ENCODE measurements at regions not wholly inside any gene's neighbourhood (a gene's known extent, or its start where the extent isn't known, plus 50 kb on each side); places are given as distances from the start of the nearest gene placed in this dataset.

GRCh38 chr2:56132138-56132537 lies 51.7 kb upstream of the CCDC85A start:
- FAIRE-seq (no peak), DNase-seq (ENCODE audit: low read depth, low spot score) (no peak), ATAC-seq (peak; percentile 47; the same call in 1 of the 3 replicates)
- no peaks in the 10 kb centered on the region for H3K4me1 ChIP-seq (ENCODE audit: control insufficient read depth, insufficient read depth, low read length)
- H3K4me3 ChIP-seq, result no peak overlapping the region
- intact Hi-C loops (cut with micrococcal nuclease; ENCODE audit: unreplicated experiment) (loop anchor here (1.0 kb wide), 2 partner anchors 55 to 414 kb away; no protein-coding TSS in a partner anchor), in situ Hi-C loops (cut with MboI) (loop anchor here (5.0 kb wide), 1 partner anchor 415 kb away; no protein-coding TSS in a partner anchor)
- H3K79me2 ChIP-seq (ENCODE audit: control insufficient read depth, insufficient read depth, low read length), result no peaks in the 10 kb centered on the region
- ChIA-PET POLR2A (no interaction called here), SMC1A (ENCODE audit: uncharacterized antibody, unreplicated experiment) (no interaction called here), RAD21 (ENCODE audit: unreplicated experiment) (no interaction called here), CTCF (no interaction called here)
- H3K36me3 ChIP-seq (ENCODE audit: control insufficient read depth in 2 of 2, insufficient read depth in 2 of 2, low read length in 1 of 2), result no peaks in the 10 kb centered on the region
- no peaks in the 10 kb centered on the region for H4K20me1 ChIP-seq (ENCODE audit: control insufficient read depth, insufficient read depth)
- WGBS (ENCODE audit: insufficient coverage, insufficient replicate concordance, low lambda C conversion rate, missing lambda C conversion rate), result 0% methylated on average over 1 of the region's 1 CpG
- no peak overlapping the region for H3K9ac ChIP-seq (ENCODE audit: control insufficient read depth, insufficient read depth, low read length)
- TF ChIP-seq CTCF (IDR thresholded peaks at IDR 0.05 in 2 of 3, conservative IDR thresholded peaks at IDR 0.05 in 1 of 3; ENCODE audit: control insufficient read depth in 2 of 3, extremely low read depth in 1 of 3, insufficient read depth in 1 of 3, low read depth in 3 of 3, low read length in 3 of 3) (peak; percentile 20 to 42 (median 40); a peak in 2 of 6 replicates), RAD21 (IDR thresholded peaks at IDR 0.05; ENCODE audit: insufficient read depth, low read depth, low read length) (peak; percentile 64), CHD4 (IDR thresholded peaks at IDR 0.05) (no peak), SMC3 (IDR thresholded peaks at IDR 0.05; ENCODE audit: borderline replicate concordance, low read length) (peak; percentile 32; the same call in 1 of the 2 replicates)
- H3K27ac ChIP-seq (ENCODE audit: control insufficient read depth, insufficient read depth), result no peak overlapping the region
- no peak overlapping the region for H2AFZ ChIP-seq (ENCODE audit: control insufficient read depth, low read depth, low read length)
- H3K4me2 ChIP-seq (ENCODE audit: control insufficient read depth, insufficient read depth), result no peak overlapping the region
- H3K9me3 ChIP-seq (replicated peaks; ENCODE audit: control insufficient read depth, insufficient read depth, low read length), result no peaks in the 10 kb centered on the region
- no peaks in the 10 kb centered on the region for H3K27me3 ChIP-seq (replicated peaks in 1 of 2; ENCODE audit: control insufficient read depth in 2 of 2, insufficient read depth in 2 of 2, low read length in 1 of 2)
- BruUV-seq (replicated peaks), result no TSS peak

GRCh38 chr2:56133441-56133840 lies 50.3 kb upstream of the CCDC85A start:
- in situ Hi-C loops (cut with MboI), result loop anchor here (5.0 kb wide), 1 partner anchor 416 kb away; no protein-coding TSS in a partner anchor
- no peaks in the 10 kb centered on the region for H3K9me3 ChIP-seq (replicated peaks; ENCODE audit: control insufficient read depth, insufficient read depth, low read length)
- H3K4me1 ChIP-seq (ENCODE audit: control insufficient read depth, insufficient read depth, low read length), result no peaks in the 10 kb centered on the region
- no peak overlapping the region for H2AFZ ChIP-seq (ENCODE audit: control insufficient read depth, low read depth, low read length)
- DNase-seq (ENCODE audit: low read depth, low spot score), result no peak
- ChIA-PET CTCF (no interaction called here), RAD21 (ENCODE audit: unreplicated experiment) (no interaction called here), SMC1A (ENCODE audit: uncharacterized antibody, unreplicated experiment) (no interaction called here), POLR2A (no interaction called here)
- no peak overlapping the region for H3K27ac ChIP-seq (ENCODE audit: control insufficient read depth, insufficient read depth)
- WGBS (ENCODE audit: insufficient coverage, insufficient replicate concordance, low lambda C conversion rate, missing lambda C conversion rate), result 17% methylated on average over 3 of the region's 3 CpGs
- FAIRE-seq, result no peak
- TF ChIP-seq FOS (IDR thresholded peaks at IDR 0.05; ENCODE audit: borderline replicate concordance, extremely low read depth, insufficient read length) (no peak), HDAC2 (IDR thresholded peaks at IDR 0.05) (no peak), E2F8 (IDR thresholded peaks at IDR 0.05; ENCODE audit: low read depth, partially characterized antibody) (no peak), RELB (IDR thresholded peaks at IDR 0.05; ENCODE audit: low read depth) (no peak)
- BruUV-seq (replicated peaks), result no TSS peak
- no peak overlapping the region for H3K4me2 ChIP-seq (ENCODE audit: control insufficient read depth, insufficient read depth)
- H3K36me3 ChIP-seq (ENCODE audit: control insufficient read depth in 2 of 2, insufficient read depth in 2 of 2, low read length in 1 of 2), result no peaks in the 10 kb centered on the region
- H3K4me3 ChIP-seq, result no peak overlapping the region
- H3K9ac ChIP-seq (ENCODE audit: control insufficient read depth, insufficient read depth, low read length), result no peak overlapping the region
- H3K27me3 ChIP-seq (replicated peaks in 1 of 2; ENCODE audit: control insufficient read depth in 2 of 2, insufficient read depth in 2 of 2, low read length in 1 of 2), result no peaks in the 10 kb centered on the region
- H3K79me2 ChIP-seq (ENCODE audit: control insufficient read depth, insufficient read depth, low read length), result no peaks in the 10 kb centered on the region
- no peak for ATAC-seq
- H4K20me1 ChIP-seq (ENCODE audit: control insufficient read depth, insufficient read depth), result no peaks in the 10 kb centered on the region
- intact Hi-C loops (cut with micrococcal nuclease; ENCODE audit: unreplicated experiment), result no loop called here

Measured in GM12878 (cell line).